Body of pancreas (tissue), 4 donors: ENCODE measurements at regions not wholly inside any gene's neighbourhood (a gene's known extent, or its start where the extent isn't known, plus 50 kb on each side); places are given as distances from the start of the nearest gene placed in this dataset.

ENCODE experiments used
- POLR2A ChIP-seq, 3 donors: fragments of 450-650 bp; IDR thresholded peaks; one replicate each; pipeline ENCODE4 v1.6.1; 2016; ENCODE audit warnings: antibody characterized with exemption in 3 of 3, mild to moderate bottlenecking in 2 of 3
- TF ChIP-seq, protein P1 (sequence below), 7 experiments: fragments of 450-650 bp in 4 of 7; fragments of 200-600 bp in 3 of 7; sonication (generic) in 3 of 7; IDR thresholded peaks; one replicate each; pipeline ENCODE4 v1.5.1; 2016 to 2019; ENCODE audit warnings: antibody characterized with exemption in 7 of 7

DNA sequence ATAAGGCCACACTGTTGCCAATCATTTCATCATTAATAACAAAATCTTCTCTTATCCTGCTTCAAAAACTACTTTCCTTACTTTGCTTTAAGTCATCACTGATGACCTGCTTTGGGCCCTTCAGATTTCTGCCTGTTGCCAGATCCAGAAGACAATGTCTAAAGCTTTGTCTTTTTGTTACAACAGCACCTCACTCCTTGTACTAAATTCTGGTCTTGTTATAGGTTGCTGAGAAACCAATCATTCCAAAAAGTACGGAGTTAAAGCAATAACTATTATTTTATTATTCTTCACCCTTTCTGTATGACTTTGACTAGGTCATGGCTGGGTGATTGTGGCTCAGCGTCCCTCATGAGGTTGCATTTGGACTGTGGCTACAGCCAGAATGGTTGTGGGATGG lies 633.5 kb downstream of the PTPRU start:
- TF ChIP-seq, protein P1, sequence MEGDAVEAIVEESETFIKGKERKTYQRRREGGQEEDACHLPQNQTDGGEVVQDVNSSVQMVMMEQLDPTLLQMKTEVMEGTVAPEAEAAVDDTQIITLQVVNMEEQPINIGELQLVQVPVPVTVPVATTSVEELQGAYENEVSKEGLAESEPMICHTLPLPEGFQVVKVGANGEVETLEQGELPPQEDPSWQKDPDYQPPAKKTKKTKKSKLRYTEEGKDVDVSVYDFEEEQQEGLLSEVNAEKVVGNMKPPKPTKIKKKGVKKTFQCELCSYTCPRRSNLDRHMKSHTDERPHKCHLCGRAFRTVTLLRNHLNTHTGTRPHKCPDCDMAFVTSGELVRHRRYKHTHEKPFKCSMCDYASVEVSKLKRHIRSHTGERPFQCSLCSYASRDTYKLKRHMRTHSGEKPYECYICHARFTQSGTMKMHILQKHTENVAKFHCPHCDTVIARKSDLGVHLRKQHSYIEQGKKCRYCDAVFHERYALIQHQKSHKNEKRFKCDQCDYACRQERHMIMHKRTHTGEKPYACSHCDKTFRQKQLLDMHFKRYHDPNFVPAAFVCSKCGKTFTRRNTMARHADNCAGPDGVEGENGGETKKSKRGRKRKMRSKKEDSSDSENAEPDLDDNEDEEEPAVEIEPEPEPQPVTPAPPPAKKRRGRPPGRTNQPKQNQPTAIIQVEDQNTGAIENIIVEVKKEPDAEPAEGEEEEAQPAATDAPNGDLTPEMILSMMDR (IDR thresholded peaks at IDR 0.05) = no peak
- TF ChIP-seq POLR2A (IDR thresholded peaks at IDR 0.05) = no peak
